ENCODE measurements at regions not wholly inside any gene's neighbourhood (a gene's known extent, or its start where the extent isn't known, plus 50 kb on each side); places are given as distances from the start of the nearest gene placed in this dataset.

- no peak overlapping the region for H3K4me3 ChIP-seq
- no peak overlapping the region for H3K27ac ChIP-seq
- H3K36me3 ChIP-seq: no peaks in the 10 kb centered on the region
- ATAC-seq: no peak
- no peak for TF ChIP-seq CTCF (IDR thresholded peaks at IDR 0.05)
- no peaks in the 10 kb centered on the region for H3K27me3 ChIP-seq
- peaks cover 3 to 12% (median 8%) of the 10 kb centered on the region in 9 donors for H3K4me1 ChIP-seq
- intact Hi-C loops (cut with DNase I): no loop called here
- DNase-seq: no peak
- H3K9me3 ChIP-seq: no peaks in the 10 kb centered on the region
- 88 to 91% methylated on average over 15 of the region's 15 CpGs for WGBS, 2 donors
Measured at GRCh38 chr14:104431351-104431928, 148.1 kb upstream of the C14orf180 start.

GRCh38 chr14:104431929-104432541 lies 147.5 kb upstream of the C14orf180 start:
- DNase-seq: no peak
- no peak for TF ChIP-seq CTCF (IDR thresholded peaks at IDR 0.05)
- Histone ChIP-seq H3K27ac (no peak overlapping the region), H3K4me3 (no peak overlapping the region), H3K4me1 (peaks cover 7 to 18% (median 14%) of the 10 kb centered on the region in 9 donors), H3K36me3 (no peaks in the 10 kb centered on the region), H3K27me3 (no peaks in the 10 kb centered on the region), H3K9me3 (no peaks in the 10 kb centered on the region)
- 72 to 80% methylated on average over 11 of the region's 11 CpGs for WGBS, 2 donors
- ATAC-seq: no peak
- intact Hi-C loops (cut with DNase I): no loop called here

DNA sequence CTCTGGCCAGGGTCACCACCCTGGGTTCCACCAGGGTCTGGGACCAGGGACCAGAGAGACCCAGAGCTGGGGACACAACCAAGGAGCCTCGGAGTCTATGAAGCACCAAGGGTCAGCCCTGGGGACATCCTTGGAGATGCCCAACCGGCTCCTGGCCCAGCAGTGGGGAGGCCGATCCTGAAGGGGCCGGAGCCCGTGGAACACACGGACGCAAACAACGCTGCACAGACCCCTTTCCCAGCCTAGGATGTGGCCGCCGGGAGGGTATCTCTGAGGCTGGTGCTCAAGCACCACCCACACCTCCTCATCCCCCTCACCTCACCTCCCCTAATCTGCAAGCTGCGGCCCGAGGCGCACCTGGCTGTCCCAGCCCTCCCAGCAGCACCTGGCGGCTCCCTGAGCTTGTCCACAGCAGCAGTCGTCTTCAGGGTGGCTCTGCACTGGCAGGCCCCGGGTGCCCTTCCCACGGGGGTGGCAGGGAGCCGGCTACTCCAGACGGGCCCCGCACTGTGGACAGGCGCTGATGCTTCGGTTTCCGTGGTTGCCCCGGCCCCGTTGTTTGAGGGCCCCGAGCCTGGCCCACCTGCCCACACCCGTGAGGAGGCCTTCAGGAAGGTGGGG lies 146.8 kb upstream of the C14orf180 start:
- WGBS, 2 donors: 89 to 91% methylated on average over 27 of the region's 27 CpGs
- DNase-seq (peak in 1 of 2 donors; percentile 10), ATAC-seq (no peak)
- no peaks in the 10 kb centered on the region for H3K9me3 ChIP-seq
- no peaks in the 10 kb centered on the region for H3K36me3 ChIP-seq
- no peaks in the 10 kb centered on the region for H3K27me3 ChIP-seq
- no peak for TF ChIP-seq CTCF (IDR thresholded peaks at IDR 0.05)
- peaks cover 7 to 24% (median 17%) of the 10 kb centered on the region in 9 donors for H3K4me1 ChIP-seq
- no peak overlapping the region for H3K4me3 ChIP-seq
- H3K27ac ChIP-seq: no peak overlapping the region
- intact Hi-C loops (cut with DNase I): no loop called here

DNA sequence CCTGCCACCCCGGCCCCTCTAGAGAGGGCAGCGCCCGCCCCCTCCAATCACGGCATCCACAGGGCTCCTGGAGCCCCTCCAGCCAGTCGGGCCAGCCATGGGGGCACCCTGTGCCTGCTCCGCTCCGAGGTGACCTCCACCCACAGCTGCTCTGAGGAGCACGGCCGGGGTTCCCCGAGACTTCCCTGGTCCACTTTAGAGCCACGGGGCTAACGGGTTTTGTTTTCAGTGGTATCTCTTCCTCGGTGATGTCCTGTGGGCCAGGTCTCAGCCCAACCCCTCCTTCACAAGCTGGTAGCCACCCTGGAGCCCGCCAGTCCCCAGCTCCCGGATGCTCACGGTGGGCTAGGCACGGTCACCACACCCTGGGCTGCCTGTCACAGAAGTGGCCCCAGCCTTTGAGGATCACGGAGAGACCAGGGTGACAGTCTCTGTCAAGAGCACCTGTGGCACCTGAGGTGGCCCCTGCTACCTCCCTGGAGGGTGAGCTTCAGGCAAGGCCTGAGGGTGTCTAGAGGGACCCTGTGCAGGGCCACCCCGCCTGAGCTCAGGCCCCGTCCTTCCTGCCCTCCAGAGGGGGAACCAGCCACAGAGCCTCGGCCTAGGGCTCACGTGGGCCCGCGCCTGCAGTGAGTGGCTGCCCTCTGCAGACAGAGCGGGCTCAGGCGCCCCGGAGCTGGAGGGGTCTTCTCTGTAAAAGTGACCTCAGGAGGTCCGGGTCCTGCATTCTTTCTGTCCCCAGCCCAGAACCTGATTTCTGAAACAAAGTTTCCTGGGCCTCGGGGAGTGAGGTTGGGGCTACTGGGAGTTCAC lies 146.0 kb upstream of the C14orf180 start:
- Histone ChIP-seq H3K9me3 (no peaks in the 10 kb centered on the region), H3K27ac (no peak overlapping the region), H3K36me3 (no peaks in the 10 kb centered on the region), H3K27me3 (no peaks in the 10 kb centered on the region), H3K4me3 (no peak overlapping the region), H3K4me1 (peaks cover 7 to 26% (median 17%) of the 10 kb centered on the region in 9 donors)
- DNase-seq (no peak), ATAC-seq (no peak)
- intact Hi-C loops (cut with DNase I): no loop called here
- WGBS, 2 donors: 91% methylated on average over 29 of the region's 29 CpGs
- no peak for TF ChIP-seq CTCF (IDR thresholded peaks at IDR 0.05)

All from heart right ventricle (tissue), 16 donors.